ENCODE measurements at regions not wholly inside any gene's neighbourhood (a gene's known extent, or its start where the extent isn't known, plus 50 kb on each side); places are given as distances from the start of the nearest gene placed in this dataset.

DNA sequence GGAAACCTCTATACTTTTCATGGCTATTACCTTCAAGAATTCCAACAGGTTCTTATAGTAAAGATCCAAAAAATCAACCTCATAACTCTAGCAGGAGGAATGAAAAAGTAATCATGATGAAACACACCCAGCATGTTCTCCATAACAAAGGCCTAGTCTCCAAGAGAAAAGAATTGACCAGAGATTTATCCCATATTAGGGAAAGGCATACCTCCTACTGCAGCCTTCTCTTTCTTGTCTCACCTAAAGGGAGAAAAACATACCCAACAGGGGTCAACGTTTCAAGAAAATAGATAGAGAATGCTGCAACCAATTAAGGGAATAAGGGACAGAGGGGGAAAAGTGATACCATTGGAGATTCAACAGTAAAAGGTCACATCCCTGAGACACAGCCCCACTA is 262.5 kb downstream of the FRK start:
- TF ChIP-seq ZMIZ1 (IDR thresholded peaks at IDR 0.05; ENCODE audit: low read depth in 2 of 2, low read length in 2 of 2): no peak
- no peak for TF ChIP-seq PTBP1 (IDR thresholded peaks at IDR 0.05; ENCODE audit: low read depth, low read length)
- TF ChIP-seq ELF4 (CRISPR knock-in tag; IDR thresholded peaks at IDR 0.05): no peak
- TF ChIP-seq, protein P1, sequence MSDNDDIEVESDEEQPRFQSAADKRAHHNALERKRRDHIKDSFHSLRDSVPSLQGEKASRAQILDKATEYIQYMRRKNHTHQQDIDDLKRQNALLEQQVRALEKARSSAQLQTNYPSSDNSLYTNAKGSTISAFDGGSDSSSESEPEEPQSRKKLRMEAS (CRISPR knock-in tag; IDR thresholded peaks at IDR 0.05): no peak
- TF ChIP-seq, protein P2, sequence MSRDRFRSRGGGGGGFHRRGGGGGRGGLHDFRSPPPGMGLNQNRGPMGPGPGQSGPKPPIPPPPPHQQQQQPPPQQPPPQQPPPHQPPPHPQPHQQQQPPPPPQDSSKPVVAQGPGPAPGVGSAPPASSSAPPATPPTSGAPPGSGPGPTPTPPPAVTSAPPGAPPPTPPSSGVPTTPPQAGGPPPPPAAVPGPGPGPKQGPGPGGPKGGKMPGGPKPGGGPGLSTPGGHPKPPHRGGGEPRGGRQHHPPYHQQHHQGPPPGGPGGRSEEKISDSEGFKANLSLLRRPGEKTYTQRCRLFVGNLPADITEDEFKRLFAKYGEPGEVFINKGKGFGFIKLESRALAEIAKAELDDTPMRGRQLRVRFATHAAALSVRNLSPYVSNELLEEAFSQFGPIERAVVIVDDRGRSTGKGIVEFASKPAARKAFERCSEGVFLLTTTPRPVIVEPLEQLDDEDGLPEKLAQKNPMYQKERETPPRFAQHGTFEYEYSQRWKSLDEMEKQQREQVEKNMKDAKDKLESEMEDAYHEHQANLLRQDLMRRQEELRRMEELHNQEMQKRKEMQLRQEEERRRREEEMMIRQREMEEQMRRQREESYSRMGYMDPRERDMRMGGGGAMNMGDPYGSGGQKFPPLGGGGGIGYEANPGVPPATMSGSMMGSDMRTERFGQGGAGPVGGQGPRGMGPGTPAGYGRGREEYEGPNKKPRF (IDR thresholded peaks at IDR 0.05; ENCODE audit: low read depth, low read length): no peak
- TF ChIP-seq, protein P3, sequence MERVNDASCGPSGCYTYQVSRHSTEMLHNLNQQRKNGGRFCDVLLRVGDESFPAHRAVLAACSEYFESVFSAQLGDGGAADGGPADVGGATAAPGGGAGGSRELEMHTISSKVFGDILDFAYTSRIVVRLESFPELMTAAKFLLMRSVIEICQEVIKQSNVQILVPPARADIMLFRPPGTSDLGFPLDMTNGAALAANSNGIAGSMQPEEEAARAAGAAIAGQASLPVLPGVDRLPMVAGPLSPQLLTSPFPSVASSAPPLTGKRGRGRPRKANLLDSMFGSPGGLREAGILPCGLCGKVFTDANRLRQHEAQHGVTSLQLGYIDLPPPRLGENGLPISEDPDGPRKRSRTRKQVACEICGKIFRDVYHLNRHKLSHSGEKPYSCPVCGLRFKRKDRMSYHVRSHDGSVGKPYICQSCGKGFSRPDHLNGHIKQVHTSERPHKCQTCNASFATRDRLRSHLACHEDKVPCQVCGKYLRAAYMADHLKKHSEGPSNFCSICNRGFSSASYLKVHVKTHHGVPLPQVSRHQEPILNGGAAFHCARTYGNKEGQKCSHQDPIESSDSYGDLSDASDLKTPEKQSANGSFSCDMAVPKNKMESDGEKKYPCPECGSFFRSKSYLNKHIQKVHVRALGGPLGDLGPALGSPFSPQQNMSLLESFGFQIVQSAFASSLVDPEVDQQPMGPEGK (CRISPR knock-in tag; IDR thresholded peaks at IDR 0.05; ENCODE audit: borderline replicate concordance): no peak
- TF ChIP-seq, protein P4, sequence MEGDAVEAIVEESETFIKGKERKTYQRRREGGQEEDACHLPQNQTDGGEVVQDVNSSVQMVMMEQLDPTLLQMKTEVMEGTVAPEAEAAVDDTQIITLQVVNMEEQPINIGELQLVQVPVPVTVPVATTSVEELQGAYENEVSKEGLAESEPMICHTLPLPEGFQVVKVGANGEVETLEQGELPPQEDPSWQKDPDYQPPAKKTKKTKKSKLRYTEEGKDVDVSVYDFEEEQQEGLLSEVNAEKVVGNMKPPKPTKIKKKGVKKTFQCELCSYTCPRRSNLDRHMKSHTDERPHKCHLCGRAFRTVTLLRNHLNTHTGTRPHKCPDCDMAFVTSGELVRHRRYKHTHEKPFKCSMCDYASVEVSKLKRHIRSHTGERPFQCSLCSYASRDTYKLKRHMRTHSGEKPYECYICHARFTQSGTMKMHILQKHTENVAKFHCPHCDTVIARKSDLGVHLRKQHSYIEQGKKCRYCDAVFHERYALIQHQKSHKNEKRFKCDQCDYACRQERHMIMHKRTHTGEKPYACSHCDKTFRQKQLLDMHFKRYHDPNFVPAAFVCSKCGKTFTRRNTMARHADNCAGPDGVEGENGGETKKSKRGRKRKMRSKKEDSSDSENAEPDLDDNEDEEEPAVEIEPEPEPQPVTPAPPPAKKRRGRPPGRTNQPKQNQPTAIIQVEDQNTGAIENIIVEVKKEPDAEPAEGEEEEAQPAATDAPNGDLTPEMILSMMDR (IDR thresholded peaks at IDR 0.05 in 2 of 3, conservative IDR thresholded peaks at IDR 0.05 in 1 of 3; ENCODE audit: insufficient read depth in 2 of 3, low read depth in 1 of 3, low read length in 3 of 3): no peak
- no peak for TF ChIP-seq REST (IDR thresholded peaks at IDR 0.05; ENCODE audit: borderline replicate concordance)
- no peak for TF ChIP-seq REST (CRISPR knock-in tag; IDR thresholded peaks at IDR 0.05; ENCODE audit: low read depth)
- no peak for TF ChIP-seq FIP1L1 (IDR thresholded peaks at IDR 0.05; ENCODE audit: low read depth, low read length, poor library complexity, severe bottlenecking)
- no peak for TF ChIP-seq CBX2 (IDR thresholded peaks at IDR 0.05; ENCODE audit: insufficient read depth, low read length, poor library complexity, severe bottlenecking)
- TF ChIP-seq XRCC5 (IDR thresholded peaks at IDR 0.05; ENCODE audit: low read depth, low read length): no peak

All from K562 (cell line).